Naive thymus-derived CD8-positive, alpha-beta T cell (primary cell): ENCODE measurements at regions not wholly inside any gene's neighbourhood (a gene's known extent, or its start where the extent isn't known, plus 50 kb on each side); places are given as distances from the start of the nearest gene placed in this dataset.

Source experiments
- ATAC-seq, 2 donors: fragments of 150-1000 bp; cut with Tn5 transposase in 1 of 2; sonication (Bioruptor Pico), chemical (Tn5 transposase) in 1 of 2; 1 replicate in 1 of 2; 2 replicates in 1 of 2; pipeline ENCODE4 v1.10.0; 2021; ENCODE audit warnings: mild to moderate bottlenecking in 2 of 2, moderate library complexity in 2 of 2
- POLR2A ChIA-PET: fragments of 350-600 bp; sonication (Branson Sonifier 250); formaldehyde crosslinking; loops from one replicate; lab custom pipeline; 2021; ENCODE audit warnings: antibody characterized with exemption; lab: Charles Lee
- DNase-seq, 10 donors: peaks; one replicate each; pipeline versions ENCODE4 v3.0.0 to v3.0.0-alpha.2; 2020 to 2022
- H3K27ac Mint-ChIP-seq, 10 donors: one replicate each; pipeline ENCODE4 v1.8.0; 2020 to 2022; ENCODE audit warnings: mild to moderate bottlenecking in 10 of 10, mixed read lengths in 10 of 10, moderate library complexity in 4 of 10, inconsistent platforms in 1 of 10
- H3K27me3 Mint-ChIP-seq, 5 donors: one replicate each; pipeline ENCODE4 v1.8.0; 2021 to 2022; ENCODE audit warnings: mixed read lengths in 5 of 5
- H3K36me3 Mint-ChIP-seq, 3 donors: one replicate each; pipeline ENCODE4 v1.8.0; 2020 to 2022; ENCODE audit warnings: mixed read lengths in 3 of 3, mild to moderate bottlenecking in 2 of 3, inconsistent platforms in 1 of 3
- H3K4me1 Mint-ChIP-seq, 4 donors: one replicate each; pipeline ENCODE4 v1.8.0; 2021 to 2022; ENCODE audit warnings: mixed read lengths in 4 of 4
- H3K4me3 Mint-ChIP-seq, 10 donors: one replicate each; pipeline ENCODE4 v1.8.0; 2020 to 2022; ENCODE audit warnings: mild to moderate bottlenecking in 10 of 10, mixed read lengths in 10 of 10, moderate library complexity in 6 of 10, inconsistent platforms in 1 of 10
- H3K9me3 Mint-ChIP-seq, 9 donors: one replicate each; pipeline ENCODE4 v1.8.0; 2020 to 2022; ENCODE audit warnings: mixed read lengths in 9 of 9, mild to moderate bottlenecking in 3 of 9, inconsistent platforms in 1 of 9, moderate library complexity in 1 of 9

GRCh38 chr2:61720911-61721310, 132.9 kb downstream of the FAM161A start:
- H3K4me3 Mint-ChIP-seq, result no peak overlapping the region
- no peak overlapping the region for H3K27ac Mint-ChIP-seq
- peaks cover 0 to 15% (median 7%) of the 10 kb centered on the region in 5 donors for H3K27me3 Mint-ChIP-seq
- peaks cover 0 to 2% (median 0%) of the 10 kb centered on the region in 3 donors for H3K36me3 Mint-ChIP-seq
- ATAC-seq (no peak), DNase-seq (no peak)
- H3K4me1 Mint-ChIP-seq, result no peaks in the 10 kb centered on the region
- POLR2A ChIA-PET, result no interaction called here
- peaks cover 0 to 4% (median 0%) of the 10 kb centered on the region in 9 donors for H3K9me3 Mint-ChIP-seq

GRCh38 chr2:61718965-61719364, 134.9 kb downstream of the FAM161A start:
- POLR2A ChIA-PET, result interaction anchor here (0.6 to 0.7 kb wide), 2 partner anchors 287 to 945 kb away, joined by 3 read pairs; no protein-coding TSS in a partner anchor
- ATAC-seq, result no peak
- Mint-ChIP-seq H3K4me1 (no peaks in the 10 kb centered on the region), H3K27me3 (peaks cover 0 to 12% (median 7%) of the 10 kb centered on the region in 5 donors), H3K4me3 (no peak overlapping the region), H3K27ac (no peak overlapping the region), H3K9me3 (no peaks in the 10 kb centered on the region), H3K36me3 (no peaks in the 10 kb centered on the region)
- DNase-seq, result no peak

- H3K9me3 Mint-ChIP-seq, result no peaks in the 10 kb centered on the region
- no peaks in the 10 kb centered on the region for H3K36me3 Mint-ChIP-seq
- no peak overlapping the region for H3K27ac Mint-ChIP-seq
- H3K4me3 Mint-ChIP-seq, result no peak overlapping the region
- DNase-seq, result no peak
- H3K4me1 Mint-ChIP-seq, result no peaks in the 10 kb centered on the region
- ATAC-seq, result no peak
- POLR2A ChIA-PET, result no interaction called here
- peaks cover 0 to 12% (median 4%) of the 10 kb centered on the region in 5 donors for H3K27me3 Mint-ChIP-seq
These were observed 138.4 kb downstream of the FAM161A start for GRCh38 chr2:61715506-61715905.

GRCh38 chr2:61714210-61714609, 139.7 kb downstream of the FAM161A start:
- Mint-ChIP-seq H3K27me3 (peaks cover 0 to 6% (median 1%) of the 10 kb centered on the region in 5 donors), H3K27ac (no peak overlapping the region), H3K4me1 (no peaks in the 10 kb centered on the region), H3K9me3 (no peaks in the 10 kb centered on the region), H3K4me3 (no peak overlapping the region), H3K36me3 (no peaks in the 10 kb centered on the region)
- DNase-seq (no peak), ATAC-seq (no peak)
- POLR2A ChIA-PET, result interaction anchor here (0.6 kb wide), 1 partner anchor 53 kb away, joined by 4 read pairs; no protein-coding TSS in a partner anchor

GRCh38 chr2:61713457-61713856, 140.4 kb downstream of the FAM161A start:
- POLR2A ChIA-PET, result interaction anchor here (0.6 kb wide), 1 partner anchor 54 kb away, joined by 4 read pairs; no protein-coding TSS in a partner anchor
- H3K9me3 Mint-ChIP-seq, result no peaks in the 10 kb centered on the region

GRCh38 chr2:61712060-61712459, 141.8 kb downstream of the FAM161A start:
- Mint-ChIP-seq H3K4me3 (no peak overlapping the region), H3K27me3 (no peaks in the 10 kb centered on the region), H3K36me3 (no peaks in the 10 kb centered on the region), H3K27ac (no peak overlapping the region), H3K4me1 (no peaks in the 10 kb centered on the region), H3K9me3 (no peaks in the 10 kb centered on the region)
- DNase-seq, result no peak
- POLR2A ChIA-PET, result no interaction called here
- ATAC-seq, result no peak

More at GRCh38 chr2:61713457-61713856, 140.4 kb downstream of the FAM161A start:
- DNase-seq (no peak), ATAC-seq (no peak)
- no peaks in the 10 kb centered on the region for H3K36me3 Mint-ChIP-seq
- H3K4me3 Mint-ChIP-seq, result no peak overlapping the region
- no peaks in the 10 kb centered on the region for H3K4me1 Mint-ChIP-seq
- H3K27ac Mint-ChIP-seq, result no peak overlapping the region
- peaks cover 0 to 2% (median 0%) of the 10 kb centered on the region in 5 donors for H3K27me3 Mint-ChIP-seq

GRCh38 chr2:61710711-61711110, 143.1 kb downstream of the FAM161A start:
- ATAC-seq (no peak), DNase-seq (no peak)
- H3K4me3 Mint-ChIP-seq, result no peak overlapping the region
- H3K27me3 Mint-ChIP-seq, result no peaks in the 10 kb centered on the region
- H3K9me3 Mint-ChIP-seq, result no peaks in the 10 kb centered on the region
- H3K27ac Mint-ChIP-seq, result no peak overlapping the region
- POLR2A ChIA-PET, result no interaction called here
- no peaks in the 10 kb centered on the region for H3K4me1 Mint-ChIP-seq
- no peaks in the 10 kb centered on the region for H3K36me3 Mint-ChIP-seq

GRCh38 chr2:61707984-61708852, 145.6 kb downstream of the FAM161A start:
- DNase-seq (no peak), ATAC-seq (no peak)
- H3K27ac Mint-ChIP-seq, result no peak overlapping the region
- H3K36me3 Mint-ChIP-seq, result no peaks in the 10 kb centered on the region
- H3K9me3 Mint-ChIP-seq, result no peaks in the 10 kb centered on the region
- H3K27me3 Mint-ChIP-seq, result no peaks in the 10 kb centered on the region
- H3K4me3 Mint-ChIP-seq, result no peak overlapping the region
- POLR2A ChIA-PET, result no interaction called here
- H3K4me1 Mint-ChIP-seq, result no peaks in the 10 kb centered on the region

GRCh38 chr2:61705625-61706024, 148.2 kb downstream of the FAM161A start:
- Mint-ChIP-seq H3K36me3 (no peaks in the 10 kb centered on the region), H3K9me3 (no peaks in the 10 kb centered on the region), H3K27me3 (peaks cover 0 to under 1% (median 0%) of the 10 kb centered on the region in 5 donors), H3K4me3 (no peak overlapping the region), H3K4me1 (no peaks in the 10 kb centered on the region), H3K27ac (peak overlapping the region in 1 of 10 donors; percentile 3)
- POLR2A ChIA-PET, result interaction anchor here (0.6 kb wide), 1 partner anchor 758 kb away, joined by 4 read pairs; no protein-coding TSS in a partner anchor
- ATAC-seq, result no peak
- no peak for DNase-seq

- DNase-seq, result no peak
- ATAC-seq, result no peak
- Mint-ChIP-seq H3K4me3 (no peak overlapping the region), H3K27me3 (peaks cover 0 to 4% (median 0%) of the 10 kb centered on the region in 5 donors), H3K27ac (no peak overlapping the region), H3K9me3 (no peaks in the 10 kb centered on the region), H3K36me3 (no peaks in the 10 kb centered on the region), H3K4me1 (no peaks in the 10 kb centered on the region)
- POLR2A ChIA-PET, result no interaction called here
These were observed 149.5 kb downstream of the FAM161A start for GRCh38 chr2:61704364-61704763.

GRCh38 chr2:61702088-61702467, 151.8 kb downstream of the FAM161A start:
- Mint-ChIP-seq H3K4me1 (no peaks in the 10 kb centered on the region), H3K27ac (no peak overlapping the region), H3K9me3 (no peaks in the 10 kb centered on the region), H3K27me3 (peaks cover 0 to 5% (median 0%) of the 10 kb centered on the region in 5 donors), H3K4me3 (no peak overlapping the region), H3K36me3 (no peaks in the 10 kb centered on the region)
- DNase-seq (no peak), ATAC-seq (no peak)
- POLR2A ChIA-PET, result no interaction called here

- H3K9me3 Mint-ChIP-seq, result no peaks in the 10 kb centered on the region
- no peak for ATAC-seq
- peaks cover 0 to 5% (median 0%) of the 10 kb centered on the region in 5 donors for H3K27me3 Mint-ChIP-seq
- H3K4me1 Mint-ChIP-seq, result peaks cover 0 to under 1% (median under 1%) of the 10 kb centered on the region in 4 donors
- H3K36me3 Mint-ChIP-seq, result no peaks in the 10 kb centered on the region
- no peak for DNase-seq
- POLR2A ChIA-PET, result no interaction called here
- H3K4me3 Mint-ChIP-seq, result no peak overlapping the region
- no peak overlapping the region for H3K27ac Mint-ChIP-seq
These were observed 153.4 kb downstream of the FAM161A start for GRCh38 chr2:61700464-61700863.
